NCI-H69 (cell line): ENCODE measurements at regions not wholly inside any gene's neighbourhood (a gene's known extent, or its start where the extent isn't known, plus 50 kb on each side); places are given as distances from the start of the nearest gene placed in this dataset.
"Not testable (repeated sequence)": the region's sequence is repeated elsewhere in the genome, so short reads cannot be mapped to it uniquely, and the experiment has no call there.

Experiments used
- DNase-seq: peaks from one replicate; lab custom pipeline; 2025; lab: John Stamatoyannopoulos, UW

- DNase-seq = not testable (repeated sequence)
Measured at GRCh38 chr15:31673263-31673662, 346.6 kb downstream of the KLF13 start.

- DNase-seq = not testable (repeated sequence)
Measured at GRCh38 chr15:31681529-31682259, 348.6 kb upstream of the CHRNA7 start.

- DNase-seq = not testable (repeated sequence)
Measured at GRCh38 chr15:31687088-31687487, 343.2 kb upstream of the CHRNA7 start.

- DNase-seq = not testable (repeated sequence)
Measured at GRCh38 chr15:31696509-31696908, 333.8 kb upstream of the CHRNA7 start.

GRCh38 chr15:31705076-31705678, 325.1 kb upstream of the CHRNA7 start:
- DNase-seq = not testable (repeated sequence)

GRCh38 chr15:31707944-31708702, 322.2 kb upstream of the CHRNA7 start:
- DNase-seq = not testable (repeated sequence)

- not testable (repeated sequence) for DNase-seq
Measured at GRCh38 chr15:31708703-31709327, 321.5 kb upstream of the CHRNA7 start.

GRCh38 chr15:31709479-31709878, 320.8 kb upstream of the CHRNA7 start:
- not testable (repeated sequence) for DNase-seq

- DNase-seq = not testable (repeated sequence)
Measured at GRCh38 chr15:31710806-31711205, 319.5 kb upstream of the CHRNA7 start.

- not testable (repeated sequence) for DNase-seq
Measured at GRCh38 chr15:31715208-31715607, 315.1 kb upstream of the CHRNA7 start.

GRCh38 chr15:31718625-31719024, 311.7 kb upstream of the CHRNA7 start:
- not testable (repeated sequence) for DNase-seq

- not testable (repeated sequence) for DNase-seq
Measured at GRCh38 chr15:31719396-31720022, 310.8 kb upstream of the CHRNA7 start.

GRCh38 chr15:31723019-31723418, 307.3 kb upstream of the CHRNA7 start:
- not testable (repeated sequence) for DNase-seq

- DNase-seq = not testable (repeated sequence)
Measured at GRCh38 chr15:31724903-31725302, 305.4 kb upstream of the CHRNA7 start.

GRCh38 chr15:31725619-31726018, 304.7 kb upstream of the CHRNA7 start:
- not testable (repeated sequence) for DNase-seq

GRCh38 chr15:31727612-31728011, 302.7 kb upstream of the CHRNA7 start:
- DNase-seq = no peak

- no peak for DNase-seq
Measured at GRCh38 chr15:31732726-31733125, 297.6 kb upstream of the CHRNA7 start.

- no peak for DNase-seq
Measured at GRCh38 chr15:31733424-31733823, 296.9 kb upstream of the CHRNA7 start.

- peak; percentile 10 for DNase-seq
Measured at GRCh38 chr15:31740203-31740602, 290.1 kb upstream of the CHRNA7 start.

- no peak for DNase-seq
Measured at GRCh38 chr15:31745841-31746240, 284.5 kb upstream of the CHRNA7 start.

- DNase-seq = no peak
Measured at GRCh38 chr15:31752065-31752762, 278.1 kb upstream of the CHRNA7 start.
